ENCODE measurements at regions not wholly inside any gene's neighbourhood (a gene's known extent, or its start where the extent isn't known, plus 50 kb on each side); places are given as distances from the start of the nearest gene placed in this dataset.

DNA sequence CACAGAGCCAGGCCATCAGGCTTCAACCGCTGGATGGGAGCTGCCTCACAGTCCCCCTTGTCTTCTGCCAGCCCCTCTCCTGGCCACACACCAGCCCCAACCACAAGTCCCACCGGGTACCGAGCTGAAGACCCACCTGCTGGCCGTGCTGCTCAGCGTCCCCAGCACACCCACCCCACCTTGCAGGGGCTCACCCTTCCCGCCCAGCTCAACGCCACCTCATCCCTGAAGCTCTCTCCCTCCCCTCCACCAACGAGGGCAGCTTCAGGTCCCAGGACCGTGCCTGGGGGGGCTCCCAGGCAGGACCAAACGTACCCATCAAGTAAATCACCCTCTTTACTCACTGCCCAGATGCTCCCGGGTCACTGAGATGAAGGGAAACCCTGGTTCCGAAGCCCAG is 141.0 kb downstream of the CRYBB2 start:
- DNase-seq (ENCODE audit: low spot score in 2 of 2, unreplicated experiment in 2 of 2) = no peak
- H3K9me3 Mint-ChIP-seq = no peaks in the 10 kb centered on the region
- TF ChIP-seq, protein P1, sequence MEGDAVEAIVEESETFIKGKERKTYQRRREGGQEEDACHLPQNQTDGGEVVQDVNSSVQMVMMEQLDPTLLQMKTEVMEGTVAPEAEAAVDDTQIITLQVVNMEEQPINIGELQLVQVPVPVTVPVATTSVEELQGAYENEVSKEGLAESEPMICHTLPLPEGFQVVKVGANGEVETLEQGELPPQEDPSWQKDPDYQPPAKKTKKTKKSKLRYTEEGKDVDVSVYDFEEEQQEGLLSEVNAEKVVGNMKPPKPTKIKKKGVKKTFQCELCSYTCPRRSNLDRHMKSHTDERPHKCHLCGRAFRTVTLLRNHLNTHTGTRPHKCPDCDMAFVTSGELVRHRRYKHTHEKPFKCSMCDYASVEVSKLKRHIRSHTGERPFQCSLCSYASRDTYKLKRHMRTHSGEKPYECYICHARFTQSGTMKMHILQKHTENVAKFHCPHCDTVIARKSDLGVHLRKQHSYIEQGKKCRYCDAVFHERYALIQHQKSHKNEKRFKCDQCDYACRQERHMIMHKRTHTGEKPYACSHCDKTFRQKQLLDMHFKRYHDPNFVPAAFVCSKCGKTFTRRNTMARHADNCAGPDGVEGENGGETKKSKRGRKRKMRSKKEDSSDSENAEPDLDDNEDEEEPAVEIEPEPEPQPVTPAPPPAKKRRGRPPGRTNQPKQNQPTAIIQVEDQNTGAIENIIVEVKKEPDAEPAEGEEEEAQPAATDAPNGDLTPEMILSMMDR (IDR thresholded peaks at IDR 0.05; ENCODE audit: unreplicated experiment) = no peak
- H3K4me1 Mint-ChIP-seq = no peaks in the 10 kb centered on the region
- no peak overlapping the region for H3K27ac Mint-ChIP-seq
- no peaks in the 10 kb centered on the region for H3K27me3 Mint-ChIP-seq (ENCODE audit: low read depth)
- peaks cover 4% of the 10 kb centered on the region for H3K36me3 Mint-ChIP-seq
- H3K4me3 Mint-ChIP-seq = no peak overlapping the region

- H3K27ac Mint-ChIP-seq = no peak overlapping the region
- DNase-seq (ENCODE audit: low spot score in 2 of 2, unreplicated experiment in 2 of 2) = no peak
- peaks cover 4% of the 10 kb centered on the region for H3K36me3 Mint-ChIP-seq
- H3K4me3 Mint-ChIP-seq = no peak overlapping the region
- no peaks in the 10 kb centered on the region for H3K9me3 Mint-ChIP-seq
- H3K27me3 Mint-ChIP-seq (ENCODE audit: low read depth) = no peaks in the 10 kb centered on the region
- no peaks in the 10 kb centered on the region for H3K4me1 Mint-ChIP-seq
- TF ChIP-seq, protein P1 (IDR thresholded peaks at IDR 0.05; ENCODE audit: unreplicated experiment) = no peak
Observed at GRCh38 chr22:25360891-25361645, 141.6 kb downstream of the CRYBB2 start.

- Mint-ChIP-seq H3K4me3 (no peak overlapping the region), H3K27me3 (ENCODE audit: low read depth) (no peaks in the 10 kb centered on the region), H3K9me3 (no peaks in the 10 kb centered on the region), H3K27ac (no peak overlapping the region), H3K36me3 (no peaks in the 10 kb centered on the region), H3K4me1 (no peaks in the 10 kb centered on the region)
- no peak for DNase-seq (ENCODE audit: low spot score in 2 of 2, unreplicated experiment in 2 of 2)
- TF ChIP-seq, protein P1 (IDR thresholded peaks at IDR 0.05; ENCODE audit: unreplicated experiment) = no peak
Observed at GRCh38 chr22:25361899-25362214, 142.4 kb downstream of the CRYBB2 start.

DNA sequence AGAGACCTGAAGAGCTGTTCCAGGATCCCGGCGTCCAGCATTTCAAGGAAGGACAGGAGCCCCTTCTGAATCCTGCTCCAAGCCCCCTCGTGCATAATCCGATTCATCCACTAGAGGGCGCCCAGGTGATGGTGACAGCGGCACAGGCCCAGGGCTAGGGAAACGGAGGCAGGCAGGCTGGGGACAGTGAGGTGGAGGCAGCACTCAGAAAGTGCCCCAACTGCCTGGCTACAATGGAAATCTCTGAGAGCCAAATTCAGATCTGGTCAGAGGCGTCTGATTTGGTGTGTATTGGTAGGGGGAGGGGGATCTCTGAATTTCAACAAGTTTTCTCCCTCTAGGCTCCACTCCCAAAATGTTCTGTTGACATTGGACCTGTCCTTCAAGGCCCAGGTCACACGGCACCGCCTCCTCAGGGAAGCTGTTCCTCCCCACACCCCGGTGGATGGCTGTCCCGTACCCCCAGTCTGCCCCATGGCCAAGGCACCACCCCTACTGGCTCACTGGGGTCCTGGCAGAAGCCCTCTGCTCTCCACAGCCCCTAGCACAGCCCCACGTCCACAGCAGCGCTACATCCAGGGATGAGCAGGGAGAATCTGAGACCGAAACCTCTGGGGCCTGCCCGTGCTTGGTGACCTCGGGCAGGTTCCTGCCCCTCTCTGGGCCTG is 142.9 kb downstream of the CRYBB2 start:
- DNase-seq (ENCODE audit: low spot score in 2 of 2, unreplicated experiment in 2 of 2) = peak; percentile 62 to 87
- Mint-ChIP-seq H3K27me3 (ENCODE audit: low read depth) (no peaks in the 10 kb centered on the region), H3K4me1 (no peaks in the 10 kb centered on the region), H3K27ac (no peak overlapping the region), H3K9me3 (no peaks in the 10 kb centered on the region), H3K4me3 (no peak overlapping the region), H3K36me3 (no peaks in the 10 kb centered on the region)
- TF ChIP-seq, protein P1 (IDR thresholded peaks at IDR 0.05; ENCODE audit: unreplicated experiment) = peak; percentile 82

DNA sequence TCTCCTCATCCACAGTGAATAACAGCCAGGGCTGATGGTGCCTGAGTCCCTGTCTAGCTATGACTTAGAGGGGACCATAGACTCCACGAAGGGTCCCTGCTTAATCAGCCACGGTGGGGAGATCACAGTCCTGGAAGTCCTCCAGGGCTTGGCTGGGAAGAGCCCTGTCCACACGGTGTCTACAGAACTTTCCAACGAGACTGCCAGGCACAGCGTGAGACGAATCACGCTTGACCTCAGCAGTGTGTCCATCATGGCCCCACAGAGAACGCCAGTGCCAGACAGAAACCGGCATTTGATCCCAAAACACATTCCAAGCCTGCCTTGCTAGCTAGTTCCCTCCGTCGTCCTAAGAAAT is 143.4 kb downstream of the CRYBB2 start:
- TF ChIP-seq, protein P1 (IDR thresholded peaks at IDR 0.05; ENCODE audit: unreplicated experiment) = no peak
- no peak overlapping the region for H3K27ac Mint-ChIP-seq
- no peak overlapping the region for H3K4me3 Mint-ChIP-seq
- H3K27me3 Mint-ChIP-seq (ENCODE audit: low read depth) = no peaks in the 10 kb centered on the region
- no peaks in the 10 kb centered on the region for H3K4me1 Mint-ChIP-seq
- H3K36me3 Mint-ChIP-seq = no peaks in the 10 kb centered on the region
- no peaks in the 10 kb centered on the region for H3K9me3 Mint-ChIP-seq
- no peak for DNase-seq (ENCODE audit: low spot score in 2 of 2, unreplicated experiment in 2 of 2)
